Lung microvascular endothelial cell (primary cell): ENCODE measurements at regions not wholly inside any gene's neighbourhood (a gene's known extent, or its start where the extent isn't known, plus 50 kb on each side); places are given as distances from the start of the nearest gene placed in this dataset.
"Not testable (repeated sequence)": the region's sequence is repeated elsewhere in the genome, so short reads cannot be mapped to it uniquely, and the experiment has no call there.

Source experiments
- DNase-seq, 2 donors: peaks; one replicate each; pipeline versions ENCODE4 v3.0.0 to v3.0.0-alpha.2; 2010; ENCODE audit warnings: low read depth in 2 of 2

DNA sequence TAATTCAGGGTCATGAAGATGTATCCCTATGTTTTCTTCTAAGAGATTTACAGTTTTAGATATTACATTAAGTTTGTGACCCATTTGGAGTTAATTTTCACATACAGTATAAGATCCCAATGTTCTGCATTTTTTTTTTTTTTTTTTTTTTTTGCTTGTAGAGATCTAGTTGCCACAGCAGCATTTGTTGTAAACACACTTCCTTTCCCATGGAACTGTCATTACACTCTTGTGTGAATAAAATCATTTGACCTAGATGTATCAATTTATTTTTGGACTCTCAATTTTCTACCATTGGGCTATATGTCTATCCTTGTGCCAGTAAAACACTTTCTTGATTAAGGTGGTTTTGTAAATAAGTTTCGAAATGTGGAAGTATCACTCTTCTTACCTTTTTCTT lies 1107.2 kb downstream of the TECRL start:
- DNase-seq: no peak

DNA sequence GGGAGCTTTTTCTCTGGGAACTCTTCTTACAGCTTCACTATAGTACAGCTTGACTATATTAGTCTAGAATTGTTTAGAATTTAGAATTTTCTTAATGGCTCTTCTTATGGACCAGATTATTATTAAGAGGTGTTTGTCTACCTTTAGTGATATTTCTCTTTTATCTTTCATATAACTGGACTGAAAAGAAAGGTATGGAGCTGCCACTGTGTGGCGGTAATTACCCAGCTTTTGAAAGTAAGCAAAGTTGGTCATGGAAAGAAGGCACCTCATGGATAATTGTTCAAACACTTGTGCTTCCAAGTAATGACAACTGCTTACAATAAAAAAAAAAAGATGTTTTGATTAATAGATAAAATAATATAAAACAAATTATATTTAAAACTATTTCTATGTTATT lies 1112.5 kb downstream of the TECRL start:
- DNase-seq: no peak

GRCh38 chr4:63275491-63275890 lies 1133.8 kb downstream of the TECRL start:
- no peak for DNase-seq

DNA sequence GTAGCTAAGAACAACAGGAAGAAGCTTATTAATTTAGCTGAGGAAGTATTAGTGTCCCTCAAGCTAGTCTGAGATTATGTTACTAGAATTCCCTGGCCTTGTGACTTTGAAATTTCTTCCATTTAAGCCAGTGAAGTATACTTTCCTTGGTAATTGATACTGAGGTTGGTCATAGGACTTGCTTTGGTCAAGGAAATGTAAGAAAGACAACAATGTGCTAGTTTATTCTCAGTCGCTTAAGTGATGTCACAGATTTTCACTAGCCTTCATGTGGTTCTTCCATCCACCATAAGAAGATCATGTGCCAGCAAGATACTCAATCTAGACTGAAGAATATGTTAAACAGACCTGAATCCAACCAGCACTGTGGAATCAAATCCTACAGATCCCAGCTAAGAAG lies 1140.1 kb downstream of the TECRL start:
- DNase-seq: no peak

DNA sequence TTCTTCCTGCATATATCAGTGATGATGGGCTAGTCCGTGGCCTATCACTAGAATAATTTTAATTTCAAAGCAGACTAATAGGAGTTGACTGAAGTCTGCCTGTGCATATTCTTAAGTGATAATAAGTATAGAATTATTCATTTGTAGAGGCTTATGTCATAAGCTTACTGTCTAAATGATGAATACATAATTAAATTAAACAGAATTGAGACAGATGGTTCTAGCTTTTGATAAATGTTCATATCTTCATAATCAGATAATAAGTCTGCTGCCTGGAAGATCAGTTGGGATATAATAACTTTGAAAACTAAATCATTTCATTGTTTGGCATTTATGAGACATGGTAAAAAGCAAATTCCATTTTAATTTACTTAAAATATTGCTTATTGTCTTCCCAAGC lies 1175.6 kb downstream of the TECRL start:
- no peak for DNase-seq

GRCh38 chr4:63232058-63232457 lies 1177.2 kb downstream of the TECRL start:
- DNase-seq: no peak

DNA sequence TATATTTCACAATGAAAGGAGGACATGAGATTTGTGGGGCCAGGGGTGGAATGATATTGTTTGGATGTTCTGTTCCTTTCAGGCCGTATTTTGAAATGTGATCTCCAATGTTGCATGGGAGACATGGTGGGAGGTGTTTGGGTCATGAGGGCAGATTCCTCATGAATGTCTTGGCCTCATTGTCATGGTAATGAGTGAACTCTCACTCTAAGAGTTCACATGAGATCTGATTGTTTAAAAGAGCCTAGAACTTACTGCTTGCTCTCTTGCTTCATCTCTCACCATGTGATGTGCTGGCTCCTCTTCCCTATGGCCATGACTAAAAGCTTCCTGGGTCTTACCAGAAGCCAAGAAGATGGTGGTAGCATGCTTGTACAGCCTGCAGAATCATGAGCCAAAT lies 1183.0 kb downstream of the TECRL start:
- no peak for DNase-seq

- DNase-seq: no peak
Observed at GRCh38 chr4:63222466-63222865, 1186.8 kb downstream of the TECRL start.

DNA sequence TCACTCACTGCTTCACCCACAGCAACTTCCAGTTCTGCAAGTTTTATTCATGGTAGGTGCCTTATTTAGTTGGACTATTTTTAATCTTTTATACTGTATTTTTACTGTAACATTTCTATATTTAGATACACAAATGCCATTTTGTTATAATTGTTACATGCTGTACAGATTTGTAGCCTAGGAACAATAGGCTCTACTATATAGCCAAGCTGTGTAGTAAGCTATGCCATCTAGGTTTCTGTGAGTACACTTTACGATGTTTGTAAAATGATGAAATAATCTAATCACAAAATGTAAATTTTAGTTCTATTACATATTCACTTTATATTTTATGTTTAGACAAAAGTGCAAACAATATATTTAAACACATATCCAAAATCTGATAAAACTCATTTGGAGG lies 1187.8 kb downstream of the TECRL start:
- no peak for DNase-seq

- no peak for DNase-seq
Observed at GRCh38 chr4:63218856-63219255, 1190.4 kb downstream of the TECRL start.

- DNase-seq: no peak
Observed at GRCh38 chr4:63214076-63214475, 1195.2 kb downstream of the TECRL start.

- DNase-seq: no peak
Observed at GRCh38 chr4:63211776-63212479, 1197.3 kb downstream of the TECRL start.

- DNase-seq: no peak
Observed at GRCh38 chr4:63211375-63211774, 1197.9 kb downstream of the TECRL start.

DNA sequence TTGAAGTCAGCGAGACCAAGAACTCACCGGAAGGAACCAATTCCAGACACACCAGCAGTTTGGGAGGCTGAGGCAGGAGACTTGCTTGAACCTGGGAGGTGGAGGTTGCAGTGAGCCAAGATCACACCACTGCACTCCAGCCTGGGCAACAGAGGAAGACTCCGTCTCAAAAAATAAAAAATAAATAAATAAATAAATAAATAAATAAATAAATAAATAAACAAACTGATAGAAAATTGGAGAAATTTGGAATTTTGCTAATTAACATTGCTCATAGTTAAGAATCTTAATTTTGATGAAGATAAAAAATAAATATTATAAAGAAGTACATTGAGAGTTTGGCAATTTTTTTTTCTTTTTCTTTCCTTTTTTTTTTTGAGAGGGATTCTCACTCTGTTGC lies 1216.2 kb downstream of the TECRL start:
- DNase-seq: not testable (repeated sequence)

GRCh38 chr4:63171341-63171740 lies 1237.9 kb downstream of the TECRL start:
- no peak for DNase-seq

DNA sequence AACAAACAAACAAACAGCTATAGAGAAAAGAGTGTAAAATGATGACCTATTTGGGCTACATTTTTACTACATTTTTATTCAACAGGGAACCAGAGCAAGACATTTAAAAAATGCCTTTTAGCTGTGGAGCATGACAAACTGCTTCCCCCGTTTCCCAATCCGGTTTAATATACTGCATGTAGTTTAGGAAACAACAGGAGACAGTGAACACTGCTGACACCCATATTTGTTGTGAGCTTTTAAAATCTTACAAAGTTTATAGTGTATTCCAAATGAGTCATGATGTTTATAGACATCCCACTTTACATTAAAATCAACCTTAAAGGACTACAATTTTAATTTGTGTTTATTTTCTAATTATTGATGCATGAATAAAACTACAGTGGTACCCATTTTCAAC lies 1238.3 kb downstream of the TECRL start:
- no peak for DNase-seq

DNA sequence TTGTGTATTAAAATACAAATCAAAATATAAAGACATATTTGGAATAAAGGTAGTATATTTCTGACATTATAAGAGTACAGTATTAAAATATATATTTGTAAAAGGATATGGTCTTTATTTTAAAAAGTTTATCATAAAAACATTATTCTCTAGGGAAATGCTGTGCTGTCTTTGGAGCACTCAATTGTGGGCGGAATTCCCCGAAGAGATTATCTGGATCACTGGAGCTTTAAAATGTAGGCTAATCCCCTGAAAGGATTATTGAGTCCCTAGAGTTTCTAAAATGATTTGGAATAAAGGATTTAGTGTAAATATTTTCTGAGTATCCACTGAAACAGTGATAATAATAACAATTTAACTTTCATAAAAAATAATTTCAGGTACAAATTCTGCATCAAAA lies 1239.4 kb downstream of the TECRL start:
- DNase-seq: no peak

GRCh38 chr4:63155561-63155960 lies 1253.7 kb downstream of the TECRL start:
- no peak for DNase-seq

DNA sequence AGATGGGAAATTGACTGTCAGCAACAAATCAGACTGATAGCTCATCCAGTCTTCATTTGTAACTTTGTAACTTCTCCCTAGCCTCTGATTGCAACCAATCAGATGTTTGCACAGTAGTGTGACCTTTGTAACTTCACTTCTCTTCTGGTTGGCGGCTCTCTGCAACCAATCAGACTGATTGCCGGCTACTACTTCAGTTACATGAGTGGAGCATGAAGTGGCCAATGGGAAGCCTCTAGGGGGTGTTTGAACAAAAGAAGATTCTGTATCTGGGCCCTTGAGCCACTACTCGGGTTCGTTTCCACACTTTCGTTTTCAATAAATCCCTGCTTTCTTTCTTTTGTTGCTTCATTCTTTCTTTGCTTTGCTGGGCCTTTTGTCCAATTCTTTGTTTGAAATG lies 1285.8 kb downstream of the TECRL start:
- no peak for DNase-seq

DNA sequence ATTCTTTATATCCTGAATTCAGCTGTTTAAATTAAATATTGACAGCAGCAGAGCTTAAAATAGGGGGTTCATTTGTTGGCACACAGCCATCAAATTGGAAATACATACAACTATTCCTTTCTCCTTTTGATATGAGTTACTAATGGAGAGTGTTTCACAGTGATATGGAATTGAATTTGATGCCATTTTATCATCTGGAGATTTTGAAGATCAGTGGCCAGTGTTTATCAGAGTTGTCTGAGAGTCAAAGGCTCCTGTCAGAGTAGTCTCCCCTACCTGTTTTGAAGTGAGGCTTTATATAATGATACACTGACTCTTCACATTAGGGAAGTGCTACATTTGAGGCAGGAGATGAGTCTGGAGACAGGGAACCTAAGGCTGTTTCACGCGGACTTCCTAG lies 1286.3 kb downstream of the TECRL start:
- no peak for DNase-seq

GRCh38 chr4:63106600-63106999 lies 1302.7 kb downstream of the TECRL start:
- no peak for DNase-seq

GRCh38 chr4:63105839-63106238 lies 1303.4 kb downstream of the TECRL start:
- no peak for DNase-seq

- DNase-seq: no peak
Observed at GRCh38 chr4:63090641-63091040, 1318.6 kb downstream of the TECRL start.

DNA sequence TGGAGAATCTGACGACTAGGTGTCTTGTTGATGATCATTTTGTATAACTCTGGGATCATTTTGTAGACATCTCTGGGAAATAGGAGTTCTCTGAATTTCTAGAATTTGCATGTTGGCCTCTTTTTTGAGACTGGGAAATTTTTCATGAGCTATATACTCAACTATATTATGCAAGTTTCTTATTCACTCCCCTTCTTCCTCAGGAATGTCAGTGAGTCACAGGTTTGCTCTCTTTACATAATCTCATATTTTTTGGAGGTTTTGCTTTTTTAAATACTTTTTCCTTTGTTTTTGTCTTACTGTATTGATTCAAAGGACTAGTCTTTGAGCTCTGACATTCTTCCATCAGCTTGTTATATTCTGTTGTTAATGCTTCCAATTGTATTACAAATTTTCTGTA lies 1324.2 kb downstream of the TECRL start:
- DNase-seq: no peak
